OCI-LY7 (cell line): ENCODE measurements at regions not wholly inside any gene's neighbourhood (a gene's known extent, or its start where the extent isn't known, plus 50 kb on each side); places are given as distances from the start of the nearest gene placed in this dataset.

Source experiments
- BruUV-seq: library from RNA; stranded (reverse); fragments of 400-500 nt; replicated peaks from 2 replicates; lab custom pipeline; 2021; lab: Mats Ljungman, UMichigan
- CTCF ChIA-PET: fragments of 300-600 bp; sonication (Branson Sonifier 250); formaldehyde crosslinking; loops from one replicate; lab custom pipeline; 2022; ENCODE audit warnings: antibody characterized with exemption; ENCODE audit not compliant: unreplicated experiment; lab: Charles Lee
- POLR2A ChIA-PET: fragments of 300-600 bp; sonication (Branson Sonifier 250); formaldehyde crosslinking; loops from one replicate; lab custom pipeline; 2022; ENCODE audit warnings: antibody characterized with exemption; lab: Charles Lee
- DNase-seq: peaks from one replicate; pipeline ENCODE4 v3.0.0-alpha.2; 2015; ENCODE audit warnings: low spot score
- H2AFZ ChIP-seq: fragments of 200-600 bp; sonication (generic), shearing (Covaris generic); 2 replicates; pipeline ENCODE4 v1.6.1; 2014; ENCODE audit warnings: mild to moderate bottlenecking, antibody characterized with exemption, low read length, moderate library complexity
- H3K27ac ChIP-seq: fragments of 200-600 bp; sonication (generic); 2 replicates; pipeline ENCODE4 v1.5.1; 2014; ENCODE audit warnings: mixed run types, low read depth, mild to moderate bottlenecking, moderate library complexity, low read length, inconsistent platforms; ENCODE audit not compliant: poor library complexity, severe bottlenecking
- H3K36me3 ChIP-seq: fragments of 200-600 bp; sonication (generic); 2 replicates; pipeline ENCODE4 v1.6.1; 2014; ENCODE audit warnings: mild to moderate bottlenecking, antibody characterized with exemption, low read length, moderate library complexity, mixed read lengths; ENCODE audit not compliant: insufficient read depth
- H3K4me1 ChIP-seq: fragments of 200-600 bp; sonication (generic); 2 replicates; pipeline ENCODE4 v1.5.1; 2014; ENCODE audit warnings: mild to moderate bottlenecking, low read length; ENCODE audit not compliant: insufficient read depth, poor library complexity, severe bottlenecking
- H3K4me2 ChIP-seq: fragments of 200-600 bp; sonication (generic); 2 replicates; pipeline ENCODE4 v1.6.1; 2014; ENCODE audit warnings: mild to moderate bottlenecking, low read length
- H3K4me3 ChIP-seq: fragments of 200-600 bp; sonication (generic); 2 replicates; pipeline ENCODE4 v1.5.1; 2014; ENCODE audit warnings: mild to moderate bottlenecking, low read depth, low read length; ENCODE audit not compliant: poor library complexity, severe bottlenecking
- H3K79me2 ChIP-seq: fragments of 200-600 bp; sonication (generic); 2 replicates; pipeline ENCODE4 v1.6.1; 2016; ENCODE audit warnings: low read depth, mild to moderate bottlenecking, low read length, moderate library complexity, mixed read lengths; ENCODE audit not compliant: insufficient read depth
- H3K9me2 ChIP-seq: fragments of 200-600 bp; sonication (generic); 2 replicates; pipeline ENCODE4 v1.6.1; 2016; ENCODE audit warnings: mild to moderate bottlenecking, low read length, mixed read lengths; ENCODE audit not compliant: insufficient read depth
- H3K9me3 ChIP-seq: fragments of 200-600 bp; sonication (generic); 2 replicates; pipeline ENCODE4 v1.6.1; 2014; ENCODE audit warnings: mild to moderate bottlenecking, mixed run types, low read length, mixed read lengths
- H4K20me1 ChIP-seq: fragments of 200-600 bp; sonication (generic); 2 replicates; pipeline ENCODE4 v1.6.1; 2014; ENCODE audit warnings: mild to moderate bottlenecking, antibody characterized with exemption, low read length, moderate library complexity, mixed read lengths; ENCODE audit not compliant: insufficient read depth
- EZH2phosphoT487 ChIP-seq: fragments of 200-600 bp; sonication (generic); IDR thresholded peaks from 2 replicates; pipeline ENCODE4 v1.6.1; 2018; ENCODE audit warnings: low read depth, borderline replicate concordance, mild to moderate bottlenecking, mixed run types, antibody characterized with exemption, low read length, moderate library complexity, mixed read lengths
- intact Hi-C: fragments of 100-400 bp; cut with micrococcal nuclease; formaldehyde crosslinking; loops from one replicate; pipeline ENCODE4 v1.10.0; 2022; ENCODE audit not compliant: unreplicated experiment
- TF ChIP-seq, protein P1 (sequence below): fragments of 200-600 bp; sonication (generic); conservative IDR thresholded peaks from 2 replicates; pipeline ENCODE4 v1.5.1; 2014; ENCODE audit warnings: mild to moderate bottlenecking, antibody characterized with exemption, low read length, moderate library complexity, mixed read lengths

- no peak overlapping the region for H2AFZ ChIP-seq
- CTCF ChIA-PET, result no interaction called here
Measured at GRCh38 chr2:235402422-235402821, 91.4 kb upstream of the AGAP1 start.

GRCh38 chr2:235405612-235406361 lies 88.1 kb upstream of the AGAP1 start:
- no peak for TF ChIP-seq EZH2phosphoT487
- TF ChIP-seq, protein P1, sequence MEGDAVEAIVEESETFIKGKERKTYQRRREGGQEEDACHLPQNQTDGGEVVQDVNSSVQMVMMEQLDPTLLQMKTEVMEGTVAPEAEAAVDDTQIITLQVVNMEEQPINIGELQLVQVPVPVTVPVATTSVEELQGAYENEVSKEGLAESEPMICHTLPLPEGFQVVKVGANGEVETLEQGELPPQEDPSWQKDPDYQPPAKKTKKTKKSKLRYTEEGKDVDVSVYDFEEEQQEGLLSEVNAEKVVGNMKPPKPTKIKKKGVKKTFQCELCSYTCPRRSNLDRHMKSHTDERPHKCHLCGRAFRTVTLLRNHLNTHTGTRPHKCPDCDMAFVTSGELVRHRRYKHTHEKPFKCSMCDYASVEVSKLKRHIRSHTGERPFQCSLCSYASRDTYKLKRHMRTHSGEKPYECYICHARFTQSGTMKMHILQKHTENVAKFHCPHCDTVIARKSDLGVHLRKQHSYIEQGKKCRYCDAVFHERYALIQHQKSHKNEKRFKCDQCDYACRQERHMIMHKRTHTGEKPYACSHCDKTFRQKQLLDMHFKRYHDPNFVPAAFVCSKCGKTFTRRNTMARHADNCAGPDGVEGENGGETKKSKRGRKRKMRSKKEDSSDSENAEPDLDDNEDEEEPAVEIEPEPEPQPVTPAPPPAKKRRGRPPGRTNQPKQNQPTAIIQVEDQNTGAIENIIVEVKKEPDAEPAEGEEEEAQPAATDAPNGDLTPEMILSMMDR, result no peak
- no peak overlapping the region for H3K4me2 ChIP-seq
- H3K79me2 ChIP-seq, result no peaks in the 10 kb centered on the region
- H2AFZ ChIP-seq, result no peak overlapping the region
- H3K4me3 ChIP-seq, result no peak overlapping the region
- intact Hi-C loops, result no loop called here
- H4K20me1 ChIP-seq, result no peaks in the 10 kb centered on the region
- CTCF ChIA-PET, result no interaction called here
- BruUV-seq, result no TSS peak
- H3K4me1 ChIP-seq, result no peaks in the 10 kb centered on the region
- no peaks in the 10 kb centered on the region for H3K9me3 ChIP-seq
- POLR2A ChIA-PET, result no interaction called here
- no peaks in the 10 kb centered on the region for H3K36me3 ChIP-seq
- no peak overlapping the region for H3K27ac ChIP-seq
- H3K9me2 ChIP-seq, result no peaks in the 10 kb centered on the region
- DNase-seq, result no peak

More at GRCh38 chr2:235402422-235402821, 91.4 kb upstream of the AGAP1 start:
- TF ChIP-seq, protein P1, result no peak
- TF ChIP-seq EZH2phosphoT487, result no peak
- Histone ChIP-seq H3K9me3 (no peaks in the 10 kb centered on the region), H3K27ac (no peak overlapping the region), H3K4me3 (no peak overlapping the region), H3K4me1 (no peaks in the 10 kb centered on the region), H4K20me1 (no peaks in the 10 kb centered on the region), H3K36me3 (no peaks in the 10 kb centered on the region), H3K9me2 (no peaks in the 10 kb centered on the region), H3K79me2 (no peaks in the 10 kb centered on the region), H3K4me2 (no peak overlapping the region)
- DNase-seq, result no peak
- intact Hi-C loops, result no loop called here
- POLR2A ChIA-PET, result interaction anchor here (0.6 kb wide), 1 partner anchor 789 kb away, joined by 3 read pairs; no protein-coding TSS in a partner anchor
- BruUV-seq, result no TSS peak

DNA sequence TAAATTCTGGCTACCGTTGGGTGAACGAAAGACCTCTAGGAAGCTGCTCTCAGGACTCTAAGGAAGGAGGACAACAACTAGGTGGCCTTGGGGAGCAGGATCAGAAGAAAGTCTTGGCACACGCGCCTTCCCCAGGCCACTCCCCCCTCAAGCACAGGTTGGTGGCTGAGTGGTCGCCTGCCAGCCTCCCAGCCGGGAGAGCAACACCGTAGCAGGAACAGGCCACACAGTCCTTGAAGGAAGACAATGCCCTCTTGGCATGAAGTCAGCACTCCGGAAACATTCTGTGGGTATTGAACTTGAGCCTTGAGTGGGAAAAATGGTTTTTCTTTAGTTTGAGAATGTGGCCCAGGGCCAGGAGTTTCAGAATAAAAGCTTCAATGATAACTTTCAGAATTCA lies 87.4 kb upstream of the AGAP1 start:
- H3K36me3 ChIP-seq, result no peaks in the 10 kb centered on the region
- no peak overlapping the region for H3K27ac ChIP-seq
- BruUV-seq, result no TSS peak
- H3K4me1 ChIP-seq, result no peaks in the 10 kb centered on the region
- no peak overlapping the region for H2AFZ ChIP-seq
- intact Hi-C loops, result no loop called here
- H3K9me3 ChIP-seq, result no peaks in the 10 kb centered on the region
- no peak for DNase-seq
- H3K4me2 ChIP-seq, result no peak overlapping the region
- no peaks in the 10 kb centered on the region for H3K79me2 ChIP-seq
- H3K4me3 ChIP-seq, result no peak overlapping the region
- H4K20me1 ChIP-seq, result no peaks in the 10 kb centered on the region
- no peak for TF ChIP-seq EZH2phosphoT487
- TF ChIP-seq, protein P1, result no peak
- CTCF ChIA-PET, result no interaction called here
- POLR2A ChIA-PET, result no interaction called here
- H3K9me2 ChIP-seq, result no peaks in the 10 kb centered on the region
